ENCODE measurements at regions not wholly inside any gene's neighbourhood (a gene's known extent, or its start where the extent isn't known, plus 50 kb on each side); places are given as distances from the start of the nearest gene placed in this dataset.
A peak's percentile ranks its signal among the peaks of the same experiment; 100 is the strongest.

GRCh38 chr18:47317824-47318508 lies 66.5 kb upstream of the SKOR2 start:
- DNase-seq = no peak

- peak; percentile 17 for DNase-seq
Observed at GRCh38 chr18:47316924-47317323, 65.5 kb upstream of the SKOR2 start.

- no peak for DNase-seq
Observed at GRCh38 chr18:47313901-47314300, 62.4 kb upstream of the SKOR2 start.

- DNase-seq = no peak
Observed at GRCh38 chr18:47311585-47311984, 60.1 kb upstream of the SKOR2 start.

All from NK-92 treated with Interleukin-12 subunit alpha and Interleukin-12 subunit beta, amount 100 ng/mL, for 24 hours (cell line).